ENCODE measurements at regions not wholly inside any gene's neighbourhood (a gene's known extent, or its start where the extent isn't known, plus 50 kb on each side); places are given as distances from the start of the nearest gene placed in this dataset.

DNA sequence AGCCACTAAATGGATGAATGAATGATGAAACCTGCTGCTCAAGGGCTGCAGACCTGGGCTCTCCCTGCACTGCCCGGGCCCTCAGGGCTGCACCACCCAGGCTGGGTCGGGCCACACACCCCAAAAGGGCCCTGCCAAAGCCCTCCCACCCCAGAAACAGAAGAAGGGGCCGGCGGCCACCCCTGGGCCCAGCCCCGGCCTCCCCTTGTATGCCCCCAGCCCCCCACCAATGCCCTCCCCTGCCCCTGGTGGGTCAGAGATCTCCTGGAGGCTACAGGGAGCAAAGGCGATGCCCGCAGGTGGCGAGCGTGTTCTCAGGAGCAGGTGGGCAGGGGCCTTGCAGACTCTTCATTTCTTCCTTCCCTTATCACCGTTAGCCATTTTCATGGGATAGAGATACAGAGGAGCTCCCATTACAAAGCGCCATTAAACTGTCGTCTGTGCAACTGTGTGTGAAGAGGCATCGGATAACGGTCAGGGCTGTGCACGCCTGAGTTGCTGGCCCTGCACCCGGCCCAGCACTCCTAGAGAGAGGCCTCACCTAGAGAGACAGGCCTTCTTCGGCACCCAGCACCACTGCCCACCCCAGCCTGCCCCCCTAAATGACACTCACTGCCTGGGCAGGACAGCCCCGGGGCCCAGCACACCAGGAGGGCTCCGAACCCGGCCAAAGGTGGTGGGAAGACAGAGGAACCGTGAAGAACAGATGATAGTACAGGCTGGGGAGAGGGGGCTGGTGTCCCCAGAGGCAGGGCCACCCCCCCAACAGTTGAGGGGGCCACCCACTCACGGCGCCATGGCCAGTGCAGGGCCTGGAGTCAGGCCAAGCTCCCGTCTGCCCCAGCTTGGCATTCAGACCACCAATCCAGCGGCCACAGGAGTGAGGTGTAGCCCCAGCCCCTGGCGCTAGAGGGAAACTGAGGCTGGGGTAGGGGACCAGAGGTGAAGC is 133.7 kb downstream of the FAM53A start:
- Mint-ChIP-seq H3K27me3 (peaks cover 22% of the 10 kb centered on the region), H3K9me3 (ENCODE audit: insufficient read depth) (no peaks in the 10 kb centered on the region), H3K27ac (no peak overlapping the region), H3K4me1 (peaks cover 5% of the 10 kb centered on the region), H3K4me3 (no peak overlapping the region)
- Histone ChIP-seq H3K36me3 (replicated peaks in 1 of 2; ENCODE audit: control extremely low read depth in 1 of 2, control insufficient read depth in 1 of 2, extremely low read depth in 1 of 2, insufficient read depth in 2 of 2, low read length in 1 of 2) (no peaks in the 10 kb centered on the region), H3K9me3 (ENCODE audit: control extremely low read depth in 1 of 3, control insufficient read depth in 2 of 3, insufficient read depth in 1 of 3, low read length in 2 of 3) (peaks cover 0 to under 1% (median 0%) of the 10 kb centered on the region in 3 donors), H3K4me1 (ENCODE audit: control insufficient read depth in 2 of 2, insufficient read depth in 2 of 2, low read length in 2 of 2) (peaks cover 3% of the 10 kb centered on the region in 2 donors), H3K27ac (ENCODE audit: low read length in 2 of 2) (no peak overlapping the region), H3K27me3 (replicated peaks in 1 of 4; ENCODE audit: control extremely low read depth in 1 of 4, control insufficient read depth in 3 of 4, insufficient read depth in 4 of 4, low read length in 3 of 4) (peaks cover 0 to 11% (median 0%) of the 10 kb centered on the region in 4 experiments), H4K20me1 (ENCODE audit: control insufficient read depth, insufficient read depth, low read length, poor library complexity, severe bottlenecking) (no peaks in the 10 kb centered on the region), H3K4me2 (replicated peaks; ENCODE audit: low read depth, low read length, poor library complexity, severe bottlenecking) (no peak overlapping the region), H2AFZ (ENCODE audit: insufficient read depth, low read depth, low read length, poor library complexity, severe bottlenecking) (no peak overlapping the region), H3K4me3 (ENCODE audit: control extremely low read depth in 1 of 5, extremely low read depth in 1 of 5, insufficient read depth in 1 of 5, low read depth in 2 of 5, low read length in 4 of 5) (no peak overlapping the region), H3K9ac (ENCODE audit: low read length) (no peak overlapping the region), H3K79me2 (ENCODE audit: control insufficient read depth, insufficient read depth, low read length) (no peaks in the 10 kb centered on the region)
- intact Hi-C loops (cut with micrococcal nuclease), result no loop called here
- ChIA-PET CTCF (no interaction called here), POLR2A (no interaction called here)
- ATAC-seq (ENCODE audit: low read depth) (no peak), DNase-seq (no peak)
- WGBS (ENCODE audit: insufficient coverage), result 91% methylated on average over 17 of the region's 26 CpGs
- TF ChIP-seq, protein P1, sequence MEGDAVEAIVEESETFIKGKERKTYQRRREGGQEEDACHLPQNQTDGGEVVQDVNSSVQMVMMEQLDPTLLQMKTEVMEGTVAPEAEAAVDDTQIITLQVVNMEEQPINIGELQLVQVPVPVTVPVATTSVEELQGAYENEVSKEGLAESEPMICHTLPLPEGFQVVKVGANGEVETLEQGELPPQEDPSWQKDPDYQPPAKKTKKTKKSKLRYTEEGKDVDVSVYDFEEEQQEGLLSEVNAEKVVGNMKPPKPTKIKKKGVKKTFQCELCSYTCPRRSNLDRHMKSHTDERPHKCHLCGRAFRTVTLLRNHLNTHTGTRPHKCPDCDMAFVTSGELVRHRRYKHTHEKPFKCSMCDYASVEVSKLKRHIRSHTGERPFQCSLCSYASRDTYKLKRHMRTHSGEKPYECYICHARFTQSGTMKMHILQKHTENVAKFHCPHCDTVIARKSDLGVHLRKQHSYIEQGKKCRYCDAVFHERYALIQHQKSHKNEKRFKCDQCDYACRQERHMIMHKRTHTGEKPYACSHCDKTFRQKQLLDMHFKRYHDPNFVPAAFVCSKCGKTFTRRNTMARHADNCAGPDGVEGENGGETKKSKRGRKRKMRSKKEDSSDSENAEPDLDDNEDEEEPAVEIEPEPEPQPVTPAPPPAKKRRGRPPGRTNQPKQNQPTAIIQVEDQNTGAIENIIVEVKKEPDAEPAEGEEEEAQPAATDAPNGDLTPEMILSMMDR (IDR thresholded peaks at IDR 0.05), result no peak
- no peak for TF ChIP-seq EZH2 (IDR thresholded peaks at IDR 0.05; ENCODE audit: borderline replicate concordance, insufficient read depth, low read depth, low read length, poor library complexity, severe bottlenecking)

DNA sequence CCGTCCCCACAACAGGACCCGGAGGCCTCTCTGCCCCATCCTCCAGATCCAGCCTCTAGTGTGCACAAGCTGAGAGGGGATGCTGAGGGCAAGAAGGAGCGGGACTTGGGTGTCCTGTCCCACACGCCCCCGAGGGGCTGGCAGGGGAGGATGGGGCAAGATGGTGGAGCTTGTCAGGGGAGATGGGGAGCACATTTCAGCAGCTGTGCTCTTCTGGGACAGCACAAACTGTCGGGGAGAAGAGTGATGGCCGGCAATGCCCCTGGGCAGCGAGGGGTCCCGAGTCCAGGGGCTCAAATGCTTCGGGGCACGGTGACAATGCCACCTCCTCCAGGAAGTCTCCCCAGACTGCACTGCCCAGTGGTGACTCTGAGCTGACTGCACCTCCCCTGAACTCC is 134.5 kb downstream of the FAM53A start:
- H3K27ac Mint-ChIP-seq, result no peak overlapping the region
- POLR2A ChIA-PET, result no interaction called here
- intact Hi-C loops (cut with micrococcal nuclease), result no loop called here

More for the DNA sequence above, 134.5 kb downstream of the FAM53A start:
- H3K4me1 ChIP-seq (ENCODE audit: control insufficient read depth in 2 of 2, insufficient read depth in 2 of 2, low read length in 2 of 2), result peaks cover 3% of the 10 kb centered on the region in 2 donors
- ATAC-seq (ENCODE audit: low read depth) (no peak), DNase-seq (no peak)
- no peaks in the 10 kb centered on the region for H4K20me1 ChIP-seq (ENCODE audit: control insufficient read depth, insufficient read depth, low read length, poor library complexity, severe bottlenecking)
- no peak for TF ChIP-seq EZH2 (IDR thresholded peaks at IDR 0.05; ENCODE audit: borderline replicate concordance, insufficient read depth, low read depth, low read length, poor library complexity, severe bottlenecking)
- TF ChIP-seq, protein P1 (IDR thresholded peaks at IDR 0.05), result no peak
- CTCF ChIA-PET, result no interaction called here
- H3K9me3 ChIP-seq (ENCODE audit: control extremely low read depth in 1 of 3, control insufficient read depth in 2 of 3, insufficient read depth in 1 of 3, low read length in 2 of 3), result no peaks in the 10 kb centered on the region
- H3K79me2 ChIP-seq (ENCODE audit: control insufficient read depth, insufficient read depth, low read length), result no peaks in the 10 kb centered on the region
- H3K4me3 ChIP-seq (ENCODE audit: control extremely low read depth in 1 of 5, extremely low read depth in 1 of 5, insufficient read depth in 1 of 5, low read depth in 2 of 5, low read length in 4 of 5), result no peak overlapping the region
- peaks cover 18% of the 10 kb centered on the region for H3K27me3 Mint-ChIP-seq
- H3K9ac ChIP-seq (ENCODE audit: low read length), result no peak overlapping the region
- H3K36me3 ChIP-seq (replicated peaks in 1 of 2; ENCODE audit: control extremely low read depth in 1 of 2, control insufficient read depth in 1 of 2, extremely low read depth in 1 of 2, insufficient read depth in 2 of 2, low read length in 1 of 2), result no peaks in the 10 kb centered on the region
- WGBS (ENCODE audit: insufficient coverage), result 92% methylated on average over 8 of the region's 11 CpGs
- peaks cover 0 to 11% (median 0%) of the 10 kb centered on the region in 4 experiments for H3K27me3 ChIP-seq (replicated peaks in 1 of 4; ENCODE audit: control extremely low read depth in 1 of 4, control insufficient read depth in 3 of 4, insufficient read depth in 4 of 4, low read length in 3 of 4)
- no peaks in the 10 kb centered on the region for H3K9me3 Mint-ChIP-seq (ENCODE audit: insufficient read depth)
- H3K27ac ChIP-seq (ENCODE audit: low read length in 2 of 2), result no peak overlapping the region
- H3K4me2 ChIP-seq (replicated peaks; ENCODE audit: low read depth, low read length, poor library complexity, severe bottlenecking), result no peak overlapping the region
- H3K4me1 Mint-ChIP-seq, result peaks cover 5% of the 10 kb centered on the region
- H2AFZ ChIP-seq (ENCODE audit: insufficient read depth, low read depth, low read length, poor library complexity, severe bottlenecking), result no peak overlapping the region
- no peak overlapping the region for H3K4me3 Mint-ChIP-seq
